H9 (cell line): ENCODE measurements at regions not wholly inside any gene's neighbourhood (a gene's known extent, or its start where the extent isn't known, plus 50 kb on each side); places are given as distances from the start of the nearest gene placed in this dataset.

Source experiments
- DNase-seq: peaks from one replicate; pipeline ENCODE4 v3.0.0-alpha.2; 2017
- H2AFZ ChIP-seq: one replicate; pipeline ENCODE4 v1.6.1; 2013; ENCODE audit warnings: mild to moderate bottlenecking, low read length, control low read depth, moderate library complexity
- H2AK5ac ChIP-seq: 2 replicates; pipeline ENCODE4 v1.6.1; 2013; ENCODE audit warnings: low read length, control low read depth, mixed read lengths; ENCODE audit not compliant: insufficient read length
- H2BK120ac ChIP-seq: one replicate; pipeline ENCODE4 v1.6.1; 2013; ENCODE audit warnings: low read depth, mild to moderate bottlenecking, low read length, control low read depth, inconsistent platforms; ENCODE audit not compliant: poor library complexity, severe bottlenecking
- H2BK12ac ChIP-seq: 2 replicates; pipeline ENCODE4 v1.6.1; 2013; ENCODE audit warnings: low read length, control low read depth, mixed read lengths, low read depth; ENCODE audit not compliant: insufficient read length
- H2BK15ac ChIP-seq: 2 replicates; pipeline ENCODE4 v1.6.1; 2013; ENCODE audit warnings: low read depth, low read length, control low read depth
- H2BK20ac ChIP-seq: one replicate; pipeline ENCODE4 v1.6.1; 2013; ENCODE audit warnings: low read depth, mild to moderate bottlenecking, low read length, control low read depth, inconsistent platforms; ENCODE audit not compliant: poor library complexity, severe bottlenecking
- H2BK5ac ChIP-seq: 2 replicates; pipeline ENCODE4 v1.6.1; 2013; ENCODE audit warnings: low read length, control low read depth, mixed read lengths; ENCODE audit not compliant: insufficient read length
- H3K14ac ChIP-seq: 2 replicates; pipeline ENCODE4 v1.6.1; 2013; ENCODE audit warnings: low read length, control low read depth; ENCODE audit not compliant: insufficient read depth
- H3K18ac ChIP-seq: 2 replicates; pipeline ENCODE4 v1.6.1; 2013; ENCODE audit warnings: low read depth, mild to moderate bottlenecking, mixed read lengths, low read length, control low read depth; ENCODE audit not compliant: insufficient read length
- H3K23ac ChIP-seq: 2 replicates; pipeline ENCODE4 v1.6.1; 2013; ENCODE audit warnings: low read length, control low read depth, mixed read lengths, low read depth; ENCODE audit not compliant: insufficient read length
- H3K23me2 ChIP-seq: 2 replicates; pipeline ENCODE4 v1.6.1; 2013; ENCODE audit warnings: low read depth, mild to moderate bottlenecking, mixed read lengths, low read length, control low read depth; ENCODE audit not compliant: insufficient read length, poor library complexity, severe bottlenecking
- H3K27ac ChIP-seq: 2 replicates; pipeline ENCODE4 v1.5.1; 2013; ENCODE audit warnings: low read length, control low read depth, mixed read lengths, low read depth; ENCODE audit not compliant: insufficient read length
- H3K27me3 ChIP-seq: 2 replicates; pipeline ENCODE4 v1.6.1; 2013; ENCODE audit warnings: low read length, control low read depth, inconsistent platforms; ENCODE audit not compliant: insufficient read depth
- H3K4ac ChIP-seq: 2 replicates; pipeline ENCODE4 v1.6.1; 2013; ENCODE audit warnings: low read depth, mild to moderate bottlenecking, control low read depth, inconsistent platforms, low read length, moderate library complexity
- H3K4me1 ChIP-seq: 2 replicates; pipeline ENCODE4 v1.6.1; 2013; ENCODE audit warnings: low read length, control low read depth, inconsistent platforms; ENCODE audit not compliant: insufficient read depth
- H3K4me2 ChIP-seq: 2 replicates; pipeline ENCODE4 v1.6.1; 2013; ENCODE audit warnings: low read length, control low read depth, mixed read lengths; ENCODE audit not compliant: insufficient read length, insufficient read depth
- H3K56ac ChIP-seq: 2 replicates; pipeline ENCODE4 v1.6.1; 2013; ENCODE audit warnings: low read depth, mild to moderate bottlenecking, mixed read lengths, low read length, control low read depth; ENCODE audit not compliant: insufficient read length
- H3K79me1 ChIP-seq: 2 replicates; pipeline ENCODE4 v1.6.1; 2013; ENCODE audit warnings: low read depth, mild to moderate bottlenecking, moderate library complexity, low read length, control low read depth, inconsistent platforms; ENCODE audit not compliant: insufficient read depth, poor library complexity, severe bottlenecking
- H3K79me2 ChIP-seq: 2 replicates; pipeline ENCODE4 v1.6.1; 2013; ENCODE audit warnings: low read length, control low read depth, inconsistent platforms; ENCODE audit not compliant: insufficient read depth
- H3K9ac ChIP-seq: 2 replicates; pipeline ENCODE4 v1.6.1; 2013; ENCODE audit warnings: low read length, control low read depth, mixed read lengths; ENCODE audit not compliant: insufficient read length; ENCODE audit errors: extremely low read depth
- H3K9me3 ChIP-seq: one replicate; pipeline ENCODE4 v1.6.1; 2013; ENCODE audit warnings: low read depth, low read length, inconsistent platforms; ENCODE audit not compliant: control insufficient read depth
- H3T11ph ChIP-seq: one replicate; pipeline ENCODE4 v1.6.1; 2013; ENCODE audit warnings: mild to moderate bottlenecking, low read length, control low read depth, inconsistent platforms
- H4K20me1 ChIP-seq: one replicate; pipeline ENCODE4 v1.6.1; 2013; ENCODE audit not compliant: control insufficient read depth, insufficient read length, insufficient read depth
- H4K5ac ChIP-seq: 2 replicates; pipeline ENCODE4 v1.6.1; 2013; ENCODE audit warnings: low read depth, mild to moderate bottlenecking, mixed read lengths, low read length, control low read depth; ENCODE audit not compliant: insufficient read length
- H4K8ac ChIP-seq: replicated peaks from 2 replicates; pipeline ENCODE4 v1.6.1; 2013; ENCODE audit warnings: low read length, control low read depth, mixed read lengths, low read depth; ENCODE audit not compliant: insufficient read length
- H4K91ac ChIP-seq: 2 replicates; pipeline ENCODE4 v1.6.1; 2013; ENCODE audit warnings: low read depth, mild to moderate bottlenecking, moderate library complexity, mixed read lengths, low read length, control low read depth; ENCODE audit not compliant: insufficient read length
- H3K27ac Mint-ChIP-seq, 3 experiments: 2 replicates in 2 of 3; 3 replicates in 1 of 3; pipeline ENCODE4 v1.8.0; 2020 to 2021; ENCODE audit warnings: mixed read lengths in 3 of 3, mild to moderate bottlenecking in 1 of 3, moderate library complexity in 1 of 3
- H3K27me3 Mint-ChIP-seq: 2 replicates; pipeline ENCODE4 v1.8.0; 2021; ENCODE audit warnings: low read depth, mild to moderate bottlenecking, moderate library complexity, mixed read lengths
- H3K36me3 Mint-ChIP-seq, 3 experiments: 2 replicates in 2 of 3; 3 replicates in 1 of 3; pipeline ENCODE4 v1.8.0; 2020 to 2021; ENCODE audit warnings: low read depth in 3 of 3, mixed read lengths in 3 of 3; ENCODE audit not compliant: insufficient read depth in 1 of 3
- H3K4me1 Mint-ChIP-seq, 2 experiments: 2 replicates each; pipeline ENCODE4 v1.8.0; 2020; ENCODE audit warnings: mixed read lengths in 2 of 2
- H3K4me3 Mint-ChIP-seq, 2 experiments: 2 replicates in 1 of 2; 3 replicates in 1 of 2; pipeline ENCODE4 v1.8.0; 2020 to 2021; ENCODE audit warnings: mild to moderate bottlenecking in 2 of 2, mixed read lengths in 2 of 2, moderate library complexity in 1 of 2
- H3K9me3 Mint-ChIP-seq, 2 experiments: 2 replicates in 1 of 2; 3 replicates in 1 of 2; pipeline ENCODE4 v1.8.0; 2020; ENCODE audit warnings: mild to moderate bottlenecking in 2 of 2, mixed read lengths in 2 of 2, moderate library complexity in 1 of 2
- WGBS: extraction: QIAGEN DNeasy Blood & Tissue Kit; methylation state at CpG from one replicate; pipeline ENCODE4 v1.1.7; 2013; ENCODE audit warnings: missing lambda C conversion rate, low lambda C conversion rate, mixed read lengths; ENCODE audit not compliant: insufficient read length; ENCODE audit errors: extremely low coverage; 5-methylcytosine and 5-hydroxymethylcytosine counted together
- TF ChIP-seq, protein P1 (sequence below): fragments of 200-600 bp; sonication (generic); conservative IDR thresholded peaks from 3 replicates; pipeline ENCODE4 v1.8.0; 2021; ENCODE audit warnings: antibody characterized with exemption, mild to moderate bottlenecking

- no peaks in the 10 kb centered on the region for H4K20me1 ChIP-seq
- Mint-ChIP-seq H3K27me3 (no peaks in the 10 kb centered on the region), H3K4me3 (no peak overlapping the region), H3K27ac (no peak overlapping the region), H3K4me1 (peaks cover 60 to 68% of the 10 kb centered on the region in 2 experiments), H3K9me3 (no peaks in the 10 kb centered on the region), H3K36me3 (peaks cover 0 to 3% (median 0%) of the 10 kb centered on the region in 3 experiments; a peak in 1 of 7 replicates)
- H3K23ac ChIP-seq, result no peak overlapping the region
- H3K4me2 ChIP-seq, result no peak overlapping the region
- H2AFZ ChIP-seq, result no peak overlapping the region
- no peak overlapping the region for H3K18ac ChIP-seq
- H2BK120ac ChIP-seq, result no peak overlapping the region
- H2BK15ac ChIP-seq, result no peak overlapping the region
- DNase-seq, result no peak
- H2BK20ac ChIP-seq, result no peak overlapping the region
- H3K4me1 ChIP-seq, result peaks cover 18% of the 10 kb centered on the region
- H3K14ac ChIP-seq, result no peak overlapping the region
- no peak overlapping the region for H3T11ph ChIP-seq
- H3K27ac ChIP-seq, result no peak overlapping the region
- no peak overlapping the region for H4K8ac ChIP-seq
- no peak overlapping the region for H2BK5ac ChIP-seq
- no peak overlapping the region for H2AK5ac ChIP-seq
- WGBS, result 100% methylated on average over 1 of the region's 4 CpGs
- H3K23me2 ChIP-seq, result no peaks in the 10 kb centered on the region
- H3K9me3 ChIP-seq, result no peaks in the 10 kb centered on the region
- no peak overlapping the region for H3K4ac ChIP-seq
- no peaks in the 10 kb centered on the region; the same call in 1 of the 2 replicates for H3K79me2 ChIP-seq
- no peak overlapping the region for H4K5ac ChIP-seq
- H2BK12ac ChIP-seq, result no peak overlapping the region
- no peaks in the 10 kb centered on the region for H3K79me1 ChIP-seq
- TF ChIP-seq, protein P1, sequence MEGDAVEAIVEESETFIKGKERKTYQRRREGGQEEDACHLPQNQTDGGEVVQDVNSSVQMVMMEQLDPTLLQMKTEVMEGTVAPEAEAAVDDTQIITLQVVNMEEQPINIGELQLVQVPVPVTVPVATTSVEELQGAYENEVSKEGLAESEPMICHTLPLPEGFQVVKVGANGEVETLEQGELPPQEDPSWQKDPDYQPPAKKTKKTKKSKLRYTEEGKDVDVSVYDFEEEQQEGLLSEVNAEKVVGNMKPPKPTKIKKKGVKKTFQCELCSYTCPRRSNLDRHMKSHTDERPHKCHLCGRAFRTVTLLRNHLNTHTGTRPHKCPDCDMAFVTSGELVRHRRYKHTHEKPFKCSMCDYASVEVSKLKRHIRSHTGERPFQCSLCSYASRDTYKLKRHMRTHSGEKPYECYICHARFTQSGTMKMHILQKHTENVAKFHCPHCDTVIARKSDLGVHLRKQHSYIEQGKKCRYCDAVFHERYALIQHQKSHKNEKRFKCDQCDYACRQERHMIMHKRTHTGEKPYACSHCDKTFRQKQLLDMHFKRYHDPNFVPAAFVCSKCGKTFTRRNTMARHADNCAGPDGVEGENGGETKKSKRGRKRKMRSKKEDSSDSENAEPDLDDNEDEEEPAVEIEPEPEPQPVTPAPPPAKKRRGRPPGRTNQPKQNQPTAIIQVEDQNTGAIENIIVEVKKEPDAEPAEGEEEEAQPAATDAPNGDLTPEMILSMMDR, result no peak
- H3K27me3 ChIP-seq, result no peaks in the 10 kb centered on the region
- H3K9ac ChIP-seq, result no peak overlapping the region
- H4K91ac ChIP-seq, result no peak overlapping the region
- no peak overlapping the region for H3K56ac ChIP-seq
Observed at GRCh38 chr2:120857422-120857821, 121.8 kb downstream of the GLI2 start.
